ENCODE measurements at regions not wholly inside any gene's neighbourhood (a gene's known extent, or its start where the extent isn't known, plus 50 kb on each side); places are given as distances from the start of the nearest gene placed in this dataset.

GRCh38 chr6:16948396-16948795 is 153.5 kb upstream of the STMND1 start:
- TF ChIP-seq EZH2phosphoT487 (IDR thresholded peaks at IDR 0.05; ENCODE audit: borderline replicate concordance, low read length) (no peak), CTCF (IDR thresholded peaks at IDR 0.05; ENCODE audit: low read depth, low read length, poor library complexity, severe bottlenecking) (no peak)
